GM19395 (cell line): ENCODE measurements at regions not wholly inside any gene's neighbourhood (a gene's known extent, or its start where the extent isn't known, plus 50 kb on each side); places are given as distances from the start of the nearest gene placed in this dataset.

ENCODE experiments used
- ATAC-seq: cut with Tn5 transposase; IDR thresholded peaks from one replicate; pipeline ENCODE4 v1.9.1; 2021; ENCODE audit warnings: mild to moderate bottlenecking, moderate library complexity; ENCODE audit not compliant: unreplicated experiment

- no peak for ATAC-seq
Observed at GRCh38 chr21:40901691-40902090, 54.7 kb upstream of the DSCAM start.

GRCh38 chr21:40902299-40902698 lies 55.3 kb upstream of the DSCAM start:
- ATAC-seq = no peak

- ATAC-seq = no peak
Observed at GRCh38 chr21:40902993-40903392, 56.0 kb upstream of the DSCAM start.

- ATAC-seq = no peak
Observed at GRCh38 chr21:40905251-40905650, 58.3 kb upstream of the DSCAM start.

GRCh38 chr21:40912375-40912774 lies 65.4 kb upstream of the DSCAM start:
- no peak for ATAC-seq

GRCh38 chr21:40915114-40915513 lies 68.2 kb upstream of the DSCAM start:
- no peak for ATAC-seq

GRCh38 chr21:40923407-40923806 lies 76.4 kb upstream of the DSCAM start:
- ATAC-seq = no peak

- ATAC-seq = no peak
Observed at GRCh38 chr21:40923901-40924300, 76.9 kb upstream of the DSCAM start.

GRCh38 chr21:40924641-40925040 lies 77.7 kb upstream of the DSCAM start:
- no peak for ATAC-seq

GRCh38 chr21:40926238-40926637 lies 79.3 kb upstream of the DSCAM start:
- no peak for ATAC-seq

- no peak for ATAC-seq
Observed at GRCh38 chr21:40929833-40930232, 82.9 kb upstream of the DSCAM start.

GRCh38 chr21:40931197-40931596 lies 84.2 kb upstream of the DSCAM start:
- no peak for ATAC-seq

- ATAC-seq = no peak
Observed at GRCh38 chr21:40936178-40936577, 89.2 kb upstream of the DSCAM start.

- ATAC-seq = no peak
Observed at GRCh38 chr21:40936771-40937261, 89.9 kb upstream of the DSCAM start.

GRCh38 chr21:40938078-40938477 lies 91.1 kb upstream of the DSCAM start:
- no peak for ATAC-seq

GRCh38 chr21:40938611-40939010 lies 91.7 kb upstream of the DSCAM start:
- no peak for ATAC-seq

- ATAC-seq = no peak
Observed at GRCh38 chr21:40947713-40948112, 100.8 kb upstream of the DSCAM start.

GRCh38 chr21:40950970-40951369 lies 104.0 kb upstream of the DSCAM start:
- ATAC-seq = no peak

GRCh38 chr21:40952551-40953323 lies 105.8 kb upstream of the DSCAM start:
- ATAC-seq = no peak

- no peak for ATAC-seq
Observed at GRCh38 chr21:40964691-40965090, 117.7 kb upstream of the DSCAM start.

- ATAC-seq = no peak
Observed at GRCh38 chr21:40967771-40968170, 120.8 kb upstream of the DSCAM start.

- ATAC-seq = no peak
Observed at GRCh38 chr21:40972151-40972550, 125.2 kb upstream of the DSCAM start.
